Stimulated activated CD4-positive, alpha-beta T cell treated with anti-CD3 and anti-CD28 coated beads, Interleukin-1b, Interleukin-23, amount 100 ng/mL, for 4 hours (primary cell): ENCODE measurements at regions not wholly inside any gene's neighbourhood (a gene's known extent, or its start where the extent isn't known, plus 50 kb on each side); places are given as distances from the start of the nearest gene placed in this dataset.

Experiments used
- DNase-seq, 2 donors: peaks; one replicate each; pipeline ENCODE4 v3.0.0-alpha.2; 2020; ENCODE audit warnings: low read depth in 2 of 2

DNA sequence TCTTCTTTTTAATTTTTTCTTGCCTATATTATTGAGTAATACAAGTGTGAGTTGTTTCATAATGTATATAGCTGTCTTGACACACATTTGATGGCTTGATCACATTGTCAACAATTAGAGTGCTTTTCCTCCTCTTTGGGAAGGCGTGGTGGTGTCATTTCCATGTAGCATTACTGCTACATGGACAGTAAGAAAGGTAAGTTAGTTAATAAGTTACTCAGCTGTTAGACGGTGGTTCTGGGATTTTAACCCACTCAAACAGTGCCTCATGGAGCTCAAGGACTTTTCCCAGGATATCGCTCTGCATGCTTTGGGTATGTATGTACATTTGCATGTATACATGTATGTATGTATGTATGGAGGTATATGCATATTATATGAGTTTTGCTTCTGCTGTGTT, 94.6 kb downstream of the HAPSTR1 start:
- DNase-seq, result no peak

DNA sequence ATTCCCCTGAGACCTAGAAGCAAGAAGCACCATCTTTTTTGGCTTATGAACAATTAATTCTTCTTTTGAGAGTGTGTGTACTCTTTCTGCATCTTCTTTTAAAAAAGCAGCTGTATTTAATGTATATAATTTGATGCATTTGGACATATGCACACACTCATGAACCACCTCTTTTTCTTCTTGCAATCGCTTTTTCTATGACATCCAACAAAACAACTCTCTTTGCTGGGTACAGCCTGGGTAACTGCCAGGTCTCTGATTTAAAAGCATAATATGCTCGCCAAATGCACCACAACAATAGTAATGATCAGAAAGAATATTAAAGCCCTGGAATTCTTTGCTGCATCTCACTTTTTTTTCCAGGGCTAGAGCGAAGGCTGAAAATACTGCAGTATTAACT, 97.3 kb downstream of the HAPSTR1 start:
- DNase-seq, result no peak

DNA sequence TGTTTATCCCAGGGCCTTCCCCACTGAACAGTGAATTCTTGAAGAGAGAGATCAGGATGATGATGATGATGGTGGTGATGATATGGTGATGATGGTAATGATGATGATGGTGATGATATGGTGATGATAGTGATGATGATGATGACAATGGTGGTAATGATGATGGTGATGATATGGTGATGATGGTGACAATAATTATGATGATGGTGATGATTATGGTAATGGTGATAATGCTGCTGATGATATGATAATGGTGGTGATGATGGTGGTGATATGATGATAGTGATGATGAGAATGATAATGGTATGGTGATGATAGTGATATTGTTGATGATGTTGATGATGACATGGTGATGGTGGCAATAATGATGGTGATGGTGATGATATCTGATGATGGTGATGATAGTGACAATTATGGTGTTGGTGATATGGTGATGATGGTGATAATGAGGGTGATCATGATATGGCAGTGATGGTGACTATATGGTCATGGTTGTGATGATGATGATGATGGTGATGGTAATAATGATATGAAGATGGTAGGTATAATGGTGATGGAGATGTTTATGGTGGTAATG, 99.9 kb downstream of the HAPSTR1 start:
- DNase-seq, result no peak

DNA sequence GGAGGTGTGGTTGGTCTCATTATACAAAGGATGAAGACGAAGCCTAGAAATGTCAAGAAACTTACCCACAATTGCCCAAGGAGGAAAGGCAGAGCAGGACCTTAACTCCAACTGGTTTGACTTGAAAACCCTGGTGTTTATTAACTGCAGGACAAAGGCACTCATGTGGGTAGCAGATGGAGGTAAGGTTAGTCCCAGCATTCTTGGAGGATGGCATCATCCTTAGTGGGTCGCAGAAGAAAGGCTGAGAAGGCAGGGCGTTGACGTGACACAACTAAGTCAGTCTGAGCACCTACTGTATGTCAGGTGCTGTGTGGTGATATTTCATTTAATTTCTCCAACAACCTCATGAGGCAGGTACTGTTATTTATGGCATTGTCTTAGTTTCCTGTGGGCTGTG, 101.3 kb downstream of the HAPSTR1 start:
- no peak for DNase-seq

DNA sequence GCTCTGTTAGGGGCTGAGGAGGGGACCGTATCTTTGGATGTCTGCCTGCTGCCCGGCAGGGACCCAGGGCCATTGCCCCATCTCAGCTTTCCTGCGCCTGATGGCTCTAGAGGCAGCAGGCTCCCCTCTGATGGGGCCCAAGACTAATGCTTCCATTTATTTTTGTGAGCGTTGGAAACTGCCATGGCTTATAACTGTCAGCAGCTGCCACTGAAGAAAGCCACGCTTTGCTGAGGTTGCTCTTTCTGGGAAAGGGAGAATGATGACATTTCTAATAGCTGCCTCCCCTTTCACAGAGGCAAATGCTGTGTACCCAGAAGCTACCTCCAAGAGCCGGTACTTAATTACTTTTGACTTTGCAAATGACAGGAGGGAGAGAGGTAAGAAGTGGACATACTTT, 103.8 kb downstream of the HAPSTR1 start:
- DNase-seq, result no peak

DNA sequence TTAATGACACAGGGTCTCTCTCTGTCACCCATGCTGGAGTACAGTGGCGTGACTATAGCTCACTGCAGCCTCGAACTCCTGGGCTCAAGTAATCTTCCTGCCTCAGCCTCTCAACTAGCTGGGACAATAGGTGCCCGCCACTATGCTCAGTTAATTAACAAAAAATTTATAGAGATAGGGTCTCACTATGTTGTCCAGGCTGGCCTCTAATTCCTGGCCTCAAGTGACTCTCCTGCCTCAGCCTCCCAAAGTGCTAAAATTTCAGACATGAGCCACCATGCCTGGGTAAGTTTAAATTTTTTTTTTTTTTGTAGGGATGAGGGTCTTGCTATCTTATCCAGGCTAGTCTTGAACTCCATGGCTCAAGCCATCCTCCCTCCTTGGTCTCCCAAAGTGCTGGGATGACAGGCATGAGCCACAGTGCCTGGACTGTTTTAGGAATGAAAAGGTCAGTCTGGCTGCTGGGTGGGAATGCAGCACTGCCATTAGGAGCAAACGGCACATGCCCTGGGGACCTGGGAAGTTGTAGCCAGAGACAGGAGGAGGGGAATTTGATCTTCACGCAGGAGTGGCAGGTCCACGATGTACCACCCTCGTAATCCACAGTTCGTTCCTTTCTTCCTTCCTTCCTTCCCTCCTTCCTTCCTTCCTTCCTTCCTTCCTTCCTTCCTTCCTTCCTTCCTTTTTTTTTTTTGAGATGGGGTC, 106.7 kb downstream of the HAPSTR1 start:
- no peak for DNase-seq

DNA sequence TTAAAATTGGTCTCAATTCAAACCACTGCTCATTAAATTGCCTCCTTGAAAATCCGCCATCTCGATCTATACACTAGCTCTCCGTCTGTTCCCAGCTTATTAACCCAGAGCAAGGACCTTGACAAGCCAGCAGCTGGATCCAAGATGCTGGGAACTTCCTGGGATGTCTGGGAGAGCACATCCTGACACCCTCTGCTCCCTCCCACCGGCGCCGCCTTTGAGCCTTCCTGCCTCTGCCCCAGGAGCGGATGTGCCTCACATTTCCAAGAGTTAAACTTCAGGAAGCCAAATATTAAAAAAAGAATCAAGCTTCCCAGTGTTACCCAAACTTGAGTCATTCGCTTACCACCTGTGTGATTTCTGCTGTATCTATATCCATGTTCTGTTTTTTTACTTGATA, 107.9 kb downstream of the HAPSTR1 start:
- no peak for DNase-seq

DNA sequence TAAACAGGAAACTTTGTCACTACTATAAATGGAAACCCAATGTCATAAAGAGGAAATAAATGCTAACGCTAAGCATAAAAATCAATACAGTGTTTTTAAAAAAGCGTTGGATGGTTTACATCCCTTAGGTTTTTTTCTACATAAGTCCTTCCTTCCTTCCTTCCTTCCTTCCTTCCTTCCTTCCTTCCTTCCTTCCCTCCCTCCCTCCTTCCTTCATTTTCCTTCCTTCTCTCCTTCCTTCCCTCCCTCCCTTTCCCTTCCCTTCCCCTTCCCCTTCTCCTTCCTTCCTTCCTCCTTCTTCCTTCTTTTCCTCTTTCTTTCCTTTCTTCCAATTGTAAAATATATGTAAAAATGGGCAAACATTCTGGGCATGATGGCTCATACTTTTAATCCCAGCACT, 108.3 kb downstream of the HAPSTR1 start:
- DNase-seq, result no peak

DNA sequence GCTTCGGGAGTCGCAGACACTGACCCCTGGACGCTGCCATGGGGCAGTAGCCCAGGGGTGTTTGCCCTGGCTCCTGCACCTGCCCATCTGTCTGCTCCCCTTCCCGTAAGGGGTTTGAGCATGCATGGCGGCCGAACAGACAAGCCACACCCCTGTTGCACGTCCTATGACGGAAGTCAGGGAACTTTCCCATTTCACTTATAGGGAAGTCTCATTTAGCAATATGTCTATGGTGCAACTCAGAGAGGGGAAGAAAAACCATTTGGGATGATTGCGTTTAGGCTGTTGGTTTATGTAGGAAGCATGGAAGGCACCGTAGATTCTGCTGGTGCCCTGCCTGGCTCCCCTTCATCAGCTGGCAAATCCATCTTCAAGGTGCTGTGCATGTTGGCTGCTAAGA, 112.5 kb downstream of the HAPSTR1 start:
- DNase-seq, result no peak

DNA sequence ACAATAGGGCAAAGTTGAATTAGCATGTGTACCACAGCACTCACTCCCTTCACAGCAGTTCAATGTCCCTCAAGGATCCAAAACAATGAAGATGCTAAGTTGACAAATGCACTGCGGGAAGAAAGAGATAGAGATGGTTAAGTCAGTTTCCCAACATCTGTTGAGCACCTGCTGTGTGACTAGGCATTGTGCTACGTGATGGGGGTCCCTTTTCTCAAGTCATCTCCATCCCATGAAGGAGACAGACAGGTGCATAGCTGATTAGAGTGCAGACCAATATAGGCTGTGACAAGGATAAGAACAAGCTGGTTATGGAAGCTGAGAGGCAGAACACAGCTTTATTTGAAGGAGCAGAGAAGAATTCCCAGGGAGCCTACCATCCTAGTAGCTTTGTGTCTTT, 114.2 kb downstream of the HAPSTR1 start:
- DNase-seq, result no peak

DNA sequence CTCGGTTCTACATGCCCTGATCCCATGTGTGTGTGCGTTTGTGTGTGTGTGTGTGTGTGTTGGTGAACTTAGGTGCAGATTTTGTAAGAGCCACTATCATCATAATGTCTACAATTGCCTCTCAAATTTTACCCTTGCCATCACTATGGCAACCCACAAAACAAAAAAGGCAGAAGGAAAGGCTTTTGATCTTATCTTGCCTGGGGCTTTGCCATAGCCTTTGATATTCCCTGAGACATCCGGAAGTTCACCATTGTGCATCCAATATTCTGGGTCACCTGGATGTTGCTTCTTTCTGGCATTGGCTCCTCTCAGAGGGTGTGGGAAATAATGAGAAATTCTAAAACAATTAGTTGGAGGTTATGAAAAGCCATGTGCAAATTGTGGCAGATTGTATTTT, 114.7 kb downstream of the HAPSTR1 start:
- no peak for DNase-seq

DNA sequence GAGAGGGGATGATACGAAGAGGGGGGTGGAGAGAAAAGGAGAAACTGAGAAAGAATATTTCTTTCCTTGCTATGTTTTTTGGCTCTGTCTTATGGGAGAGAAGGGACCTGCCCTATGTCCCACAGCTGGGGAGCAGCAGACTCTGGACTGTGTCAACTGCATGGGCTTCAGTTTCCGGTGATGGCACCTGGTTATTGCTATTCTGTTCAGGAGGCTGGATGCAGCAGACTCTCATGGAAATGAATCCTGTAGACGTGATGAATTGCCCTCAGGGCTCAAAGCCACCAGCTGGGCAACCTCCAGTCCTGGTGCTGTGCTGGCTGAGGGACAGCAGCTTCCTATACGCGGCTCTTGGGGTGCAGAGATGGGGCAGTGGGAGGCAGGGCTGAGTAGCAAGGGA, 121.2 kb downstream of the HAPSTR1 start:
- DNase-seq, result no peak

DNA sequence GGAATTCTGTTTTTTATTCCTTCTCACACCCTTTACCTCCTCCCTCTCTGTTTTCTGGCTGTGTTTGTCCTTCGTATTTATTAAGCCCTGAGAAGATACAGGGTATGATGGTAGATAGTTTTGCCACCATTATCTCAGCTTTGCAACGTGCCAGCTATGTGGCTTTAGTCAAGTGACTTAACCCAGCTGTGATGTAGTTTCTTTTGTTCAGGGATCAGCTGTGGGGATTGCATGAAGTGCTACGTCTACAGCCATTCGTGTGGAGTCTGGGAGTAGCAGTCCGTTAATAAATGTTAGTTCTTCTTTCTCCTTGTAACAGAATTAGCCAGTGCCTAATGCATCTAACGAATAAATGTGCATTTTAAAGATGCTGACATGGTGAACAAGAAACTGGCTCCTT, 128.4 kb downstream of the HAPSTR1 start:
- DNase-seq, result no peak

DNA sequence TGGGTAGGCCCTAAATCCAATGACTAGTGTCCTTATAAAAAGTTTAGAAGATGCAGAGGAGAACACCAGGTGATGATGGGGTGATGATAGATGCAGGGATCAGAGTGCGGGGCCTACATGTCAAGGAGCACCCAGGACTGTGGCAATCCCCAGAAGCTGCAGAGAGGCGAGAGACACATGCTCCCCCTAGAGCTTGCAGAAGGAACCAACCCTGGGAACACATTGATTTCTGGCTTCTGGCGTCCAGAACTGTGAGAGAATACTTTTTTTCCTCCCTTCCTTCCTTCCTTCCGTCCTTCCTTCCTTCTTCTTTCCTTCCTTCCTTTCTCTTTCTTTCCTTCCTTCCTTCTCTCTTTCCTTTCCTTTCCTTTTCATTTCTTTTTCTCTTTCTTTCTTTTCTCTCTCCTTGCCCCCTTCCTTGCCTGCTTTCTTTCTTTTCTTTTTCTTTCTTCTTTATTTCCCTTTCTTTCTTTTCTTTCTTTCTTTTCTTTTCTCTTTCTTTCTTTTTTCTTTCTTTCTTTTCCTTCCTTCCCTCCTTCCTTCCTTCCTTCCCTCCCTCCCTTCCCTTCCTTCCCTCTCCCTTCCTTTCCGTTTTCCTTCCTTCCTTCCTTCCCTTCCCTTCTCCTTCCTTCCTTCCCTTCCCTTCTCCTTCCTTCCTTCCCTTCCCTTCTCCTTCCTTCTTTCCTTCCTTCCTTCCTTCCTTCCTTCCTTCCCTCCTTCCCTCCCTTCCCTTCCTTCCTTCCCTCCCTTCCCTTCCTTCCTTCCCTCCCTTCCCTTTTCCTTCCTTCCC, 134.3 kb downstream of the HAPSTR1 start:
- no peak for DNase-seq

DNA sequence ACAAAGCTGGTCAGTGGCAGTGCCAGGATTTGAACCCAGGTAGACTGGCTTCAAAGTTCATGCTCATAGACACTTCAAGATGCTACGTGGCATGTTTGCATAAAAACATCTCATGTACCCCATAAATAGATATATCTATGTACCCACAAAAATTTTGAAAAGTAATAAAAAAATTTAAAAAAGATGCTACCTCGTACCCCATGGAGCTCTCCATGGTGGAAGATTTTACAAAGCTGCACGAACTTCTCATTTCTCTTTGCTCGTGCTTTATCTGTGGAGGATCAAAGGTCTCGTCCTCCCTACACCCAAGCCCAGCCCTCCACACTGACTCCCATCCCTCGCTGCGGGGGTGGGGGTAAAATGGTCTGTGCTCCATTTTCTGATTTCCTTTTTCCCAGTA, 135.5 kb downstream of the HAPSTR1 start:
- no peak for DNase-seq

DNA sequence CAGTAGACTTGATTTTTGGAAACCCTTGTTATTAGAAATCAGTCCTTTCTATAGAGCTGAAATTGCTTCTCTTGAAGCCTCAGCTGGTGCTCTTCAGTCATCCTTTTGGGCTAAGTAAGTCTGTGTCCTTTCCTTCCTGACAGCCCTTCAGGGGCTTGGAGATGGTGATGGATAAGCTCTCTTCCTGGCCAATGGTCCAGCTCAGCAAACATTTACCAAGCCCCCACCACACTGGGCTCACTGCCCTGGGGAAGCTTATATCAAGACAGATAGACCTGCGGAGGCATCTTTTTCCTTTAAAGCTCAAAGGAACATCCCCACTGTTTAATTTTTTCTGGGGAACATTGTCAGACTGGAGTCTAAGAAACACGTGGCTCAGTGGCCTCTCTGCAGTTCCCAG, 139.6 kb downstream of the HAPSTR1 start:
- no peak for DNase-seq

DNA sequence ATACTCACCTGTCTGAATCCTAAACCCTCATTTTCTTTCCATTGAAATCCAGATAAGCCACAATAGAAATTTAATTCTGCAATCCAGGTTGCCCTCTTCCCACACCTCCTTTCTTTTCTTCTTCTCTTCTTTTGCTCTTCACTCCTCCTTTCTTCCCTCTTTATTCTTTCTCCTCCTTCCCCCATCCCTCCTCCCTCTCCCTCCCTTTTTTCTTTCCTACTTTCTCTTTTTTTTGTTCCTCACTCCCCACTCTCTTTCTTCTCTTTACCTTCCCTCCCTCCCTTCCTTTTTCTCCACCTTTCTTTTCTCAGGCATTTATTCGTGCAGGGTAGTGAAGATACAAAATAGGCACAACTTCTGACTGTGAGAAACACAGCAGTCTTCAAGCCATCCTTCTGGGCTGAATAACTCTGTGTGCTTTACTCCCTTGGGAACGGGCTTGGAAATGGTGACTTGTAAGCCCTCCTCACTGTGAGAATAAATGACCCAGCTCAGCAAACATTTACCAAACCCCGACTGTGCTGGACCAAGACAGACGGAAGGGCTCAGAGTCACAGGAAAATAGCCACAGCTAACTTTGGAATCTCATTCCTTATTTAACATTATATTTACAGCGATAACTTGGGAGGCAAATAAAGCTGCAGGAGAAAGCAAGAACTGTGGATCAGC, 140.8 kb downstream of the HAPSTR1 start:
- no peak for DNase-seq

DNA sequence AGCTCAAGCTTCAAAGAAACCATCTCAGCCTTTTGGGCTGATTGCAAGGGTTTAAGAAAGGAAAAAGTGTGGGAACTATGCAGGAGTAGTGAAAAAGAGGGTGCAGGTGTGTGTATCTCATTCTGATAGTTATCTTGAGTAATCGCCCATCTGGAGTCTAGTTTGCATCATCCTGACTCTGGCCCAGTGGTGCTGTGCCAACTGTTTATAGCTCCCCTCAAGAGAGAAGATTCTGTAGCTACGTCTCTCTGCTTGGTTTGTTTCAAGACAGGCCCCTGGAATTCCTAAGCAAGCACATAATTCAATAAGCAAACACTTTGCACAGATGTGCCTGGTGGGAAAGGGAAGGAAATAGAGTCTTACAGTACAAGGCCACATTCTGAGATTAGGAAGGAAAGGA, 144.4 kb downstream of the HAPSTR1 start:
- DNase-seq, result no peak

DNA sequence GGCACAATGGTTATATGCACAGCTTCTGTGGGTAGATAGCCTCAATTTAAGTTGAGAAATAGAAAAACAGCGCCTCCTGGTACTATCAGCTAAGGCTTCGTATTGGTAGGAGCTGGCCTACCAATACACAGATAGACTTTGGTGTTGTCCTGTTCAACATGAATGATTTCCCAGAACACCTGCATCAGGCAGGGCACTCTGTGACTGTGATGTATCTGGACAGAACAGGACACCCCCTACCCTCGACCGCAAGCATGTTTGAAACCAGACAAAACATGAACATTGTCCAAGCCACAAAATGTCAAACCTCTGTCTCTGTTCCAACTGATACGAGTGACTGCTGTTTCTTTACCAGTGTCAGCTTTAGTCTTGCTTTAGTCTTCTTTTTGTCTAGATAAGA, 144.9 kb downstream of the HAPSTR1 start:
- no peak for DNase-seq

DNA sequence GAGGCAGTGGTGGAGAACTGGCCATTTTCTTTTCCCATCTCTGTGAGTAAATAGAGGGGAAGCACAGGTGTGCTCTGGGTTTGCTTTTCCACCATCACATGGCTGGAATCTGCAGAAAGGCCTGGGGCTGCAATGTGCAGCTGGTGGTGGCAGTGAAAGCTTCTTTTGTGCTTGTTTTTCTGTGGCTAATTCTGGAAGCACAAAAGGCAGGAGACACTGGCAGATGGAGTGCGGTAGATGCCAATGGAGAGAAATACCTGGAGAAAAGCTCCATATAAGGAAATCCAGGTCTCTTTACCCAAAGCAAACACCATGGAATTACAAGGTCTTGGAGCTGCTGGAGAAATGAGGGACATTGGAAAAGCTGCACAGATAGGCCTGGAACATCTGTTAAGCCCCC, 146.9 kb downstream of the HAPSTR1 start:
- DNase-seq, result no peak

DNA sequence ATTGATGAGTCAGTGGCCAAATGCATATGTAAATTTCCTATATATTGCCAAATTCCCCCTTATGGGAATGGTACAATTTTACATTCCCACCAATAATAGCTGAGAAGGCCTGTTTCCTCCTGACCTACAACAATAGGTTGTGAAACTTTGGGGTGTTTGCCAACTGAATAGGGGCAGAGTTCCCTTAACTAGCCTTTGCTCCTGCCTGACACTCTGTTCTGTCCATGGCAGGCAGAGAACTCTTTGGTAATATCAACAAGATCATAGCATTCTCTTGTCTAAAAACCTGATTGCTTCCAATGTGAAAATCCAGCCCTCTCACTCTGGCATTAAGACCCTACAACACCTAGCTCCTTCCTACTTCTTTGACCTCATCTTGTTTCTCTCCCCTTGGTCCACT, 149.7 kb downstream of the HAPSTR1 start:
- no peak for DNase-seq

DNA sequence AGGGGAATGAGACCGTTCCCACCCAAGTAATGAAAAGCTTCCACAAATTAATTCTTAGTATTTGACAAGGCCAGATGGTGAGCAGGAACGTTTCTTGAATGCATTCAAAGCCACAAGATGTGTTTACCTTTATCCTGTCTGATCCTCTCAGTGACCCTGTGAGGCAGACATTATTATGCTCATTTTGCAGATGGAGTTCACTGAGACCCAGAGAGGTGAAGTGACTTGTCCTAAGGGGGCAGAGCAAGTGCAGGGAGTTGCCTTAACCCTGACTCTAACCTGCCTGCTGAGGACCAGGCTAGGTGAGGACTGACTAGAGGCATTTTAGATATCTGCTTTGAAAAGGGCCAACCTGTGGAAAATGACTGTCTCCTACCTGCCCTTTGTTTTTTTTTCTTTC, 156.7 kb downstream of the HAPSTR1 start:
- DNase-seq, result no peak

DNA sequence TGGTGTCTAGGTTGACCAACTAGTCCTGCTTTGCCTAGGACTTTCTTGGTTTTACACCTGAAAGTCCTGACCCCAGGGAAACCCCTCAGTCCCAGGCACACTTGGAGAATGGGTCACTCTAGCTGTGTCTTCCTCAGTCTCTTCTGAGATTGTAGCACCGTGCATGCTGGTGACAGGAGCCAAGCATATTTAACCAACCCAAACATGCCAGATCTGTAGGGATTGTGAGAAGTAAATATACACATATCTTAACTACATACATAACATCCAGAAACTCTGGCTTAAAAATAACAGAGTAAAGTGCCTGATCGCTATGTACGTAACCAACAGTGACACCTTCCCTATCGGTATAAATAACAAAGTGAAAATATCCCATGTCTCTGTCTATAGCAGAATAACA, 158.1 kb downstream of the HAPSTR1 start:
- no peak for DNase-seq
